Fibroblast of pulmonary artery (primary cell): ENCODE measurements at regions not wholly inside any gene's neighbourhood (a gene's known extent, or its start where the extent isn't known, plus 50 kb on each side); places are given as distances from the start of the nearest gene placed in this dataset.
"Not testable (repeated sequence)": the region's sequence is repeated elsewhere in the genome, so short reads cannot be mapped to it uniquely, and the experiment has no call there.

Experiments used
- DNase-seq: peaks from one replicate; pipeline ENCODE4 v3.0.0-alpha.2; 2010; ENCODE audit warnings: low read depth
- H3K4me3 ChIP-seq: replicated peaks from 2 replicates; pipeline ENCODE4 v1.5.1; 2011; ENCODE audit warnings: low read depth, mild to moderate bottlenecking, control low read depth, low read length, moderate library complexity
- TF ChIP-seq, protein P1 (sequence below): IDR thresholded peaks from 2 replicates; pipeline ENCODE4 v1.5.1; 2011; ENCODE audit warnings: mild to moderate bottlenecking, control low read depth, low read length, inconsistent platforms; ENCODE audit errors: missing control alignments

GRCh38 chr9:38125889-38126288 is 56.9 kb upstream of the SHB start:
- TF ChIP-seq, protein P1, sequence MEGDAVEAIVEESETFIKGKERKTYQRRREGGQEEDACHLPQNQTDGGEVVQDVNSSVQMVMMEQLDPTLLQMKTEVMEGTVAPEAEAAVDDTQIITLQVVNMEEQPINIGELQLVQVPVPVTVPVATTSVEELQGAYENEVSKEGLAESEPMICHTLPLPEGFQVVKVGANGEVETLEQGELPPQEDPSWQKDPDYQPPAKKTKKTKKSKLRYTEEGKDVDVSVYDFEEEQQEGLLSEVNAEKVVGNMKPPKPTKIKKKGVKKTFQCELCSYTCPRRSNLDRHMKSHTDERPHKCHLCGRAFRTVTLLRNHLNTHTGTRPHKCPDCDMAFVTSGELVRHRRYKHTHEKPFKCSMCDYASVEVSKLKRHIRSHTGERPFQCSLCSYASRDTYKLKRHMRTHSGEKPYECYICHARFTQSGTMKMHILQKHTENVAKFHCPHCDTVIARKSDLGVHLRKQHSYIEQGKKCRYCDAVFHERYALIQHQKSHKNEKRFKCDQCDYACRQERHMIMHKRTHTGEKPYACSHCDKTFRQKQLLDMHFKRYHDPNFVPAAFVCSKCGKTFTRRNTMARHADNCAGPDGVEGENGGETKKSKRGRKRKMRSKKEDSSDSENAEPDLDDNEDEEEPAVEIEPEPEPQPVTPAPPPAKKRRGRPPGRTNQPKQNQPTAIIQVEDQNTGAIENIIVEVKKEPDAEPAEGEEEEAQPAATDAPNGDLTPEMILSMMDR = no peak
- no peak for DNase-seq
- no peak overlapping the region for H3K4me3 ChIP-seq

DNA sequence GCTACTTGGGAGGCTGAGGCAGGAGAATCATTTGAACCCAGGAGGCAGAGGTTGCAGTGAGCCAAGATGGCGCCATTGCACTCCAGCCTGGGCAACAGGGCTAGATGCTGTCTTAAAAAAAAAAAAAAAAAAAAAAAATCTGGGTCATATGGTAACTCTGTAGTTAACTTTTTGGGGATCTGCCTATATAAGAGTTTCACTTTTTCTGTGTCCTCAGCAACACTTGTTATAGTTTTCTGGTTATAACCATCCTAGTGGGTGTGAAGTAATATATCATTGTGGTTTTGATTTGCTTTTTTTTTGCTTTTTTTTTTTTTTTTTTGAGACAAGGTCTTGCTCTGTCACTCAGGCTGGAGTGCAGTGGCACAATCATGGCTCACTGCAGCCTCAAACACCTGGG is 54.3 kb upstream of the SHB start:
- DNase-seq, H3K4me3 ChIP-seq: not testable (repeated sequence)

DNA sequence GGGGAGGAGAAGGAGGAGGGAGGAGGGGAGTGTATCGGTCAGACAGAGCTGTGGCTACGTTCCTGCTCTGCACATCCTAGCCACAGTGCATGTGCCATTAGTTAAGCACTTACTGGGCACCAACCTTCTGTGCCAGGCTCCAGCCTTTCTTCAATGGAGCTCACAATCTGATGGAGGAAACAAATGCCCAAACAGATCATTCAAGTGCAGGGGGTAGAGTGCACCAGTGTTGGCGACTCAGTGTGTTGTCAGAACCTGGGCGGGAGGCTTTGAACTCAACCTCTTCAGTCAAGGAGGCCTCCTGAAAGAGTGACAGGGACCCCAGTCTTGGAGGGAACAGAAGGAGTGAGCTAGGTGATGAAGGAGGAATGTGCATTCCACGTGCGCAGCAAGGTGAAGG is 51.9 kb upstream of the SHB start:
- TF ChIP-seq, protein P1 = no peak
- DNase-seq = no peak
- H3K4me3 ChIP-seq = no peak overlapping the region

DNA sequence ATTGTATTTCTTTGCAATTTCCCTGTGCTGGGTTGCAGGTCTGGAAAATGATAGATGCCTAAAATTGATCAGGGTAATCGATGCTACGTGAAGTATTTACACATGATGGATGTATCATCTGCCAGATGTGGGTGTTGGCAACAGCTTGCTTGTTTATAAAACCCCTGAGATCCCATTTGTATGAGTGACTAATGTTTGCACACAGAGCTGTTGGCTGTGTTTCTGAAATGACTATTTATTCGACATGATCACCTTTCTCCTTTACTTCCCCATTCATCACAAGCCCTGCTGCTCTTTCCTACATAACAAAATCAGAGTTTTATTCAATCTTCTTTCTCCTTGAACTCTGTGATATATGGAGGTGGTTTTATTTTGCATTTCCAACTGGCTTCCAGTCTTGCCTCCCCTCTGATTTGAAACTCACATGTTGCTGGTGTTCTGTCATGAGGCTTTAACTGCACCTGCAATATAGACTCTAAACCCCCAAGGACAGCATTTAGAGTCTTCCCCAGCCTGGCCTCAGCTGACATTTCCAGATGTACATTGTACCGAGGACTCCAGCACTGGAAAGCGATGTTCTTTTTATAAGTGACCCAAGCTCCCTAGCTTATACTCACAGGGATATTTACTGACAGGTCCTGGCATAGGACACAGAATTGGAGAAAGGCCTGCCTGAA is 50.7 kb upstream of the SHB start:
- no peak for DNase-seq
- H3K4me3 ChIP-seq = no peak overlapping the region
- TF ChIP-seq, protein P1 = no peak

DNA sequence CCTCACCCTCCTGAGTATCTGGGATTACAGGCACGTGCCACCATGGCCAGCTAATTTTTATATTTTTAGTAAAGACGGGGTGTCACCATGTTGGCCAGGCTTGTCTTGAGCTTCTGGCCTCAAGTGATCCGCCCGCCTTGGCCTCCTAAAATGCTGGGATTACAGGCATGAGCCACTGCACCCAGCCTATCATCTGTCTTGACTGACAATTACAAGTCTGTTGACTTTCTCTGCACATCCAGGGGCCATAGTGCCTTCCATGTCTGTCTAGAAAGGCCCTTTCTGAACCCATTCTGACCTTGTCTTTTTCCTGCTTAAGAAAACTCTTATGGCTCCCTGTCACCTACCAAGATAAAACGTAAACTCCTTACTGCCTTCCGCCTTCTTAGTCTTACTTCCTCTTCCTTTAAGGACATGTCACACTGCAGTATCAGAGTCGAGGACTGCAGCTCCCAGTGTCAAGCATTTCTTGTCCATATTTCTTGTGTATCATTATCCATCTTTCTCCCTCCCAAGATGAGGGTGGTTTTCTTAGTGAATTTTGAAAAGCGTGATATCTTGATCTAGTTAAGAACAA is 49.9 kb upstream of the SHB start:
- DNase-seq = no peak
- no peak overlapping the region for H3K4me3 ChIP-seq
- TF ChIP-seq, protein P1 = no peak
